Neural cell (in vitro differentiated cells): ENCODE measurements at regions not wholly inside any gene's neighbourhood (a gene's known extent, or its start where the extent isn't known, plus 50 kb on each side); places are given as distances from the start of the nearest gene placed in this dataset.

Experiments
- CTCF ChIP-seq: fragments of 450-650 bp; IDR thresholded peaks from 2 replicates; pipeline ENCODE4 v1.5.1; 2014; ENCODE audit warnings: antibody characterized with exemption, mild to moderate bottlenecking, moderate library complexity; ENCODE audit not compliant: poor library complexity, severe bottlenecking
- SMC3 ChIP-seq: fragments of 450-650 bp; conservative IDR thresholded peaks from 2 replicates; pipeline ENCODE4 v1.6.1; 2014; ENCODE audit warnings: antibody characterized with exemption, mild to moderate bottlenecking, moderate library complexity; ENCODE audit not compliant: poor library complexity

- TF ChIP-seq SMC3 (no peak), CTCF (no peak)
Observed at GRCh38 chr5:128799945-128800344, 165.3 kb upstream of the SLC27A6 start.
